Endodermal cell (in vitro differentiated cells): ENCODE measurements at regions not wholly inside any gene's neighbourhood (a gene's known extent, or its start where the extent isn't known, plus 50 kb on each side); places are given as distances from the start of the nearest gene placed in this dataset.

Source experiments
- DNase-seq: peaks from one replicate; pipeline ENCODE4 v3.0.0-alpha.2; 2017
- H3K27ac ChIP-seq: 2 replicates; pipeline ENCODE4 v1.5.1; 2013; ENCODE audit warnings: mild to moderate bottlenecking, low read depth, low read length, moderate library complexity
- H3K27me3 ChIP-seq: 2 replicates; pipeline ENCODE4 v1.6.1; 2013; ENCODE audit warnings: mild to moderate bottlenecking, low read length, moderate library complexity; ENCODE audit not compliant: insufficient read depth, control insufficient read depth, poor library complexity, severe bottlenecking
- H3K36me3 ChIP-seq: 2 replicates; pipeline ENCODE4 v1.7.0; 2013; ENCODE audit warnings: mild to moderate bottlenecking, low read length, moderate library complexity; ENCODE audit not compliant: control insufficient read depth, insufficient read depth
- H3K4me1 ChIP-seq: one replicate; pipeline ENCODE4 v1.7.0; 2013; ENCODE audit warnings: low read length; ENCODE audit not compliant: control insufficient read depth, insufficient read depth
- H3K4me3 ChIP-seq: 2 replicates; pipeline ENCODE4 v1.5.1; 2013; ENCODE audit warnings: mild to moderate bottlenecking, low read length, moderate library complexity
- H3K9ac ChIP-seq: 2 replicates; pipeline ENCODE4 v1.6.1; 2013; ENCODE audit warnings: mild to moderate bottlenecking, low read length, moderate library complexity; ENCODE audit not compliant: poor library complexity, severe bottlenecking; ENCODE audit errors: extremely low read depth
- H3K9me3 ChIP-seq: 2 replicates; pipeline ENCODE4 v1.6.1; 2013; ENCODE audit warnings: mild to moderate bottlenecking, low read length, moderate library complexity; ENCODE audit not compliant: control insufficient read depth
- H3K27ac Mint-ChIP-seq: 2 replicates; pipeline ENCODE4 v1.8.0; 2020; ENCODE audit warnings: mixed read lengths
- H3K27me3 Mint-ChIP-seq: 2 replicates; pipeline ENCODE4 v1.8.0; 2021; ENCODE audit warnings: mild to moderate bottlenecking, mixed read lengths; ENCODE audit not compliant: insufficient read depth
- H3K36me3 Mint-ChIP-seq: 2 replicates; pipeline ENCODE4 v1.8.0; 2020; ENCODE audit warnings: low read depth, mixed read lengths
- H3K4me1 Mint-ChIP-seq: 2 replicates; pipeline ENCODE4 v1.8.0; 2020; ENCODE audit warnings: mixed read lengths
- H3K4me3 Mint-ChIP-seq: 2 replicates; pipeline ENCODE4 v1.8.0; 2020; ENCODE audit warnings: mild to moderate bottlenecking, moderate library complexity, mixed read lengths
- H3K9me3 Mint-ChIP-seq: 2 replicates; pipeline ENCODE4 v1.8.0; 2020; ENCODE audit warnings: mild to moderate bottlenecking, mixed read lengths
- WGBS, 2 experiments: methylation state at CpG; one replicate each; pipeline versions ENCODE4 v1.1.5 to v1.1.7; 2013; ENCODE audit warnings: missing lambda C conversion rate in 2 of 2, mixed read lengths in 1 of 2; ENCODE audit not compliant: insufficient coverage in 1 of 2, insufficient read length in 1 of 2; 5-methylcytosine and 5-hydroxymethylcytosine counted together
- TF ChIP-seq, protein P1 (sequence below): fragments of 200-600 bp; sonication (generic); conservative IDR thresholded peaks from 2 replicates; pipeline ENCODE4 v1.5.0; 2021; ENCODE audit warnings: antibody characterized with exemption, mild to moderate bottlenecking

DNA sequence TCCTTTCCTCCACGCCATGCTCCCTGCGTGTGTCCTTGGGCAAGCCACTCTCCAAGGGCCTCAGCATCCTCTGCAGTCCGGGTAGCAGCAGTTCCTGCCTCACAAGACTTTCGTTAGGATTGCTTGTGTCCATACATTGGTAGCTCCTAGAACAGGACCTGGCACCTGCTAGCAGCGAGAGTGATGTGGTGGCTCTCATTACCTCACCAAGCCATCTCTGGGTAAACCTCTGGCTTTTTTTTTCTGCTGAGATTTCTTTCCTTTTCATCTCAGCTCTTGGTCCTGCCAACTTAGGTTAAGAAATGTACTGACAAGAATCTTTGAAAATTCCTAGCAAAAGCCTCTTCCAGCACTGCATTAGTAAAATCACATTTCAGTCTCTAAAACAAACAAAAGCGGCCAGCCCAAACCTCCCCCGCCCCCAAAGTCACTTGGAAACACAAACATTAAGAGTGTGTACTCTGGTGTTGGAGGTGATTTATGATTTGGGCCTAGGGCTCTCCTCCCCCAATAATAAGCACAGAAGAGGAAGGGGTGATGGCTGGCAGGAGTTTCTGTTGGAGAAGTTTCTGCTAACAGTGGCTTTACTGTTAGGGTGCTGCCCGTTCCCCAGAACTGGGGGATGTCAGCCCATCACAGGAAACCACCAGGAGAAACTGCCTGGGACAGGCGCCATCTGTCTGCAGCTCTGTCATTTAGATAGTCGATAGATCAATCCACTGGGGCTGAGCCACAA lies 199.2 kb downstream of the CD83 start:
- Mint-ChIP-seq H3K9me3 (no peaks in the 10 kb centered on the region), H3K27ac (peak overlapping the region; percentile 46), H3K4me1 (peaks cover 41% of the 10 kb centered on the region), H3K36me3 (peaks cover 2% of the 10 kb centered on the region), H3K4me3 (no peak overlapping the region), H3K27me3 (no peaks in the 10 kb centered on the region)
- H3K9me3 ChIP-seq: peaks cover 8% of the 10 kb centered on the region
- H3K27ac ChIP-seq: no peak overlapping the region
- H3K4me1 ChIP-seq: no peaks in the 10 kb centered on the region
- no peaks in the 10 kb centered on the region for H3K36me3 ChIP-seq
- H3K9ac ChIP-seq: no peak overlapping the region
- no peaks in the 10 kb centered on the region for H3K27me3 ChIP-seq
- TF ChIP-seq, protein P1, sequence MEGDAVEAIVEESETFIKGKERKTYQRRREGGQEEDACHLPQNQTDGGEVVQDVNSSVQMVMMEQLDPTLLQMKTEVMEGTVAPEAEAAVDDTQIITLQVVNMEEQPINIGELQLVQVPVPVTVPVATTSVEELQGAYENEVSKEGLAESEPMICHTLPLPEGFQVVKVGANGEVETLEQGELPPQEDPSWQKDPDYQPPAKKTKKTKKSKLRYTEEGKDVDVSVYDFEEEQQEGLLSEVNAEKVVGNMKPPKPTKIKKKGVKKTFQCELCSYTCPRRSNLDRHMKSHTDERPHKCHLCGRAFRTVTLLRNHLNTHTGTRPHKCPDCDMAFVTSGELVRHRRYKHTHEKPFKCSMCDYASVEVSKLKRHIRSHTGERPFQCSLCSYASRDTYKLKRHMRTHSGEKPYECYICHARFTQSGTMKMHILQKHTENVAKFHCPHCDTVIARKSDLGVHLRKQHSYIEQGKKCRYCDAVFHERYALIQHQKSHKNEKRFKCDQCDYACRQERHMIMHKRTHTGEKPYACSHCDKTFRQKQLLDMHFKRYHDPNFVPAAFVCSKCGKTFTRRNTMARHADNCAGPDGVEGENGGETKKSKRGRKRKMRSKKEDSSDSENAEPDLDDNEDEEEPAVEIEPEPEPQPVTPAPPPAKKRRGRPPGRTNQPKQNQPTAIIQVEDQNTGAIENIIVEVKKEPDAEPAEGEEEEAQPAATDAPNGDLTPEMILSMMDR: peak; percentile 66
- peak; percentile 71 for DNase-seq
- no peak overlapping the region for H3K4me3 ChIP-seq
- WGBS, 2 experiments: 82 to 86% methylated on average over 7 to 10 of the region's 10 CpGs

DNA sequence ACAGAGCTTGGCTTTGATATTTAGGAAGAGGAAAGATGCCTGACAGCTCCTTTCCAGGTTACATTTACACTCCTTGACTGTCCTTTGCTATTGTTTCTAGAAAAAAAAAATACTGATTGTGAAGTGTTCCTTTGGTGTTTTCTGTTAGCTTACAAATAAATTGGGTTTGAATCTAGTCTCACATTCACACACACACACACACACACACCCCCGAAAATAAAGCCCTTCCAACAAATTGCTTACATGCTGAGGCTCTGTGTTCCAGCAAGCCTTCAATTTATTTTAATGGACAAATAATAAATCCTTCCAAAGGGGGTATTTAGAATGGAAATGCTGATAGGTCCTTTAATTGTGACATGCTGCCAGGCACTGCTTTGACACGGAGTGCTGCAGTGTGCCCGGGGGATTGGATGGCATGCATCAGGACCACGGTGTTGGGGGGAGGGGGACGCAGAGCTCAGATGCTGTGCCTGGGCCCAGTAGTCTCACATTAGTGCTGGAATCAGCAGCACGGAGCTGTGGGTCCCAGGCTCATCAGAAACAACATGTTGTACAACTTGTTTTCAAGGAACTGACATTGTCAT lies 199.9 kb downstream of the CD83 start:
- Histone ChIP-seq H3K27me3 (no peaks in the 10 kb centered on the region), H3K27ac (no peak overlapping the region), H3K4me1 (no peaks in the 10 kb centered on the region), H3K36me3 (no peaks in the 10 kb centered on the region), H3K9ac (no peak overlapping the region), H3K4me3 (no peak overlapping the region), H3K9me3 (peaks cover 8% of the 10 kb centered on the region)
- peaks cover 40% of the 10 kb centered on the region for H3K4me1 Mint-ChIP-seq
- no peaks in the 10 kb centered on the region for H3K9me3 Mint-ChIP-seq
- no peaks in the 10 kb centered on the region for H3K27me3 Mint-ChIP-seq
- H3K27ac Mint-ChIP-seq: no peak overlapping the region
- TF ChIP-seq, protein P1: no peak
- no peak overlapping the region for H3K4me3 Mint-ChIP-seq
- no peak for DNase-seq
- H3K36me3 Mint-ChIP-seq: peaks cover 2% of the 10 kb centered on the region
- 84 to 85% methylated on average over 5 to 6 of the region's 6 CpGs for WGBS, 2 experiments

DNA sequence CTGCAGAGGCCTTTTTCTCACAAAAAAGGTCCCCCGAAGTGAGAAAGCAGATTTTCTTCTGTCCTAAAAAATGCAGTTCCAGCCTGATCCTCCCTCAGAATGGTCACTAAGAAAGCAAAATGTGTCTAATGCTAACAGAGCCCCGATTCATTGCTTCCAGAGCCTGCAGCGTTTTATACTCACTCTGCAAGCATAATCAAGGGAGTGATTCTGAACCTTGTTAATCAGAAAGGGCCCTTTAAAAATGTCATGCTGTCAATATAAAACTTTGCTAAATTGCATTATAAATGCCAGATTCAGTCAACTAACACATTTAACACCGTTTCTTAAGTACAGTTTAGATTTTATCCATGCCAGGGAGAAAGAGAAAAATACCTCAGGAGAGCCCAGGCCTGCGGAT lies 202.8 kb downstream of the CD83 start:
- peak overlapping the region; percentile 59 for H3K27ac Mint-ChIP-seq
- no peaks in the 10 kb centered on the region for H3K9me3 ChIP-seq
- no peak overlapping the region for H3K4me3 Mint-ChIP-seq
- peaks cover 35% of the 10 kb centered on the region for H3K4me1 Mint-ChIP-seq
- no peaks in the 10 kb centered on the region for H3K27me3 Mint-ChIP-seq
- no peaks in the 10 kb centered on the region for H3K4me1 ChIP-seq
- H3K9ac ChIP-seq: no peak overlapping the region
- WGBS, 2 experiments: 91 to 100% methylated on average over 3 to 5 of the region's 5 CpGs
- no peaks in the 10 kb centered on the region for H3K9me3 Mint-ChIP-seq
- H3K36me3 Mint-ChIP-seq: peaks cover 19% of the 10 kb centered on the region
- no peak for DNase-seq
- no peaks in the 10 kb centered on the region for H3K36me3 ChIP-seq
- no peaks in the 10 kb centered on the region for H3K27me3 ChIP-seq
- H3K4me3 ChIP-seq: no peak overlapping the region
- TF ChIP-seq, protein P1: no peak
- no peak overlapping the region for H3K27ac ChIP-seq
